Sigmoid colon (tissue), 6 donors: ENCODE measurements at regions not wholly inside any gene's neighbourhood (a gene's known extent, or its start where the extent isn't known, plus 50 kb on each side); places are given as distances from the start of the nearest gene placed in this dataset.

ENCODE experiments used
- DNase-seq: peaks from one replicate; pipeline ENCODE4 v3.0.0-alpha.2; 2019
- H3K27ac ChIP-seq, 4 donors: fragments of 200-600 bp; sonication (generic); one replicate each; pipeline ENCODE4 v1.5.1; 2016 to 2019; ENCODE audit warnings: mild to moderate bottlenecking in 1 of 4
- H3K27me3 ChIP-seq, 3 donors: fragments of 200-600 bp; sonication (generic); one replicate each; pipeline ENCODE4 v1.5.1; 2019; ENCODE audit warnings: mild to moderate bottlenecking in 1 of 3
- H3K36me3 ChIP-seq, 4 donors: fragments of 200-600 bp; sonication (generic); one replicate each; pipeline ENCODE4 v1.5.1; 2016 to 2019
- H3K4me1 ChIP-seq, 4 donors: fragments of 200-600 bp; sonication (generic); one replicate each; pipeline ENCODE4 v1.5.1; 2017 to 2019
- H3K4me3 ChIP-seq, 4 donors: fragments of 200-600 bp; sonication (generic); one replicate each; pipeline ENCODE4 v1.5.1; 2017 to 2019; ENCODE audit warnings: mild to moderate bottlenecking in 2 of 4, moderate library complexity in 1 of 4
- H3K9me3 ChIP-seq, 4 donors: fragments of 200-600 bp in 3 of 4; sonication (generic) in 3 of 4; one replicate each; pipeline versions ENCODE4 v1.5.1 to v1.6.1; 2013 to 2019
- EP300 ChIP-seq, 4 donors: sonication (generic); formaldehyde crosslinking; IDR thresholded peaks; one replicate each; pipeline ENCODE4 v1.6.1; 2017; ENCODE audit warnings: antibody characterized with exemption in 4 of 4
- POLR2A ChIP-seq, 2 donors: fragments of 450-650 bp; IDR thresholded peaks; one replicate each; pipeline ENCODE4 v1.6.1; 2016; ENCODE audit warnings: antibody characterized with exemption in 2 of 2, mild to moderate bottlenecking in 2 of 2, moderate library complexity in 2 of 2
- POLR2AphosphoS5 ChIP-seq, 4 donors: sonication (generic); formaldehyde crosslinking; IDR thresholded peaks; one replicate each; pipeline ENCODE4 v1.6.1; 2017; ENCODE audit warnings: antibody characterized with exemption in 4 of 4
- WGBS, 2 donors: extraction: QIAGEN DNeasy Blood & Tissue Kit; methylation state at CpG; one replicate each; pipeline ENCODE4 v1.1.7; 2013; 5-methylcytosine and 5-hydroxymethylcytosine counted together
- intact Hi-C: fragments of 100-400 bp; cut with DNase I; formaldehyde crosslinking; loops from one replicate; pipeline ENCODE4 v1.15.1; 2023
- TF ChIP-seq, protein P1 (sequence below), 4 experiments: fragments of 450-650 bp in 3 of 4; fragments of 200-600 bp in 1 of 4; IDR thresholded peaks; one replicate each; pipeline ENCODE4 v1.5.1; 2016 to 2019; ENCODE audit warnings: antibody characterized with exemption in 4 of 4, mild to moderate bottlenecking in 3 of 4, moderate library complexity in 2 of 4
- donor health status: healthy with polysubstance abuse.
- donor health status: healthy.

DNA sequence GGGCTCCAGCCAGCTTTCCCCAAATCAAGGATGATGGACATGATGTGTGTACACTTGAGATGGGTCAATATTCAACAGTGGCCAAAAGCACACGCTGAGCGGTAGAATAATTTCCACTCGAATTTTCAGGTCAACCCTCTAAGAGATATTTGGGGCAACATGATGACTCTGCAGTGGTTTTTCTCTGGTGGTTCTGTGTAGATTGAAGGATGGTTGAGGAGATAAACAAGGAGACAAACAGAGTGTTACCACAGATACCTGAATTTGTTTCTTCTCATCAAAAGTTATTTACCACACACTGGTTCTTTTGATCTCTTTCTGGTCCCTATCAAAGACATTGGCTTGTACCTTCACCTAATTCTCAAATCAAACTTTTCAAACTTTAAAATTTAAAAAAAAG lies 242.0 kb downstream of the ETS1 start:
- intact Hi-C loops, result no loop called here

DNA sequence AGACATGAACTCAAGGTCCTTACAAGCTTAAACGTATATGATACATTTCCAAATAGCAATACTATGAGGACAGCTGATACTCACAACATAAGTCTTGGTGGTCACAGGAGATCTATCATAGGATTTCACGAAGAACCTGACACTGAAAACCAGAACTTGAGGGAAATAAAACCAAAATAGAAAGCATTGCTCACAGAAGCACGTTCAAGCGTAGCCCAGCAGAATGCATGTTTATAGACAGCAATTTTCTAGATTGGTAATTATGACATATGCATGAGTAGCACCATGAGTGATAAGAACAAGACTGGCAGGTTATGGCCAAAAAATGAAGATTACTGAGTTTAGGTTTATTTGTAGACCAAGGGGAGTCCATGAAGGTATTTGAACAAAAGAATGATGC lies 243.5 kb downstream of the ETS1 start:
- Histone ChIP-seq H3K4me1 (peaks cover 0 to 6% (median 0%) of the 10 kb centered on the region in 4 donors), H3K9me3 (no peaks in the 10 kb centered on the region), H3K4me3 (no peak overlapping the region), H3K27ac (no peak overlapping the region), H3K27me3 (no peaks in the 10 kb centered on the region), H3K36me3 (no peaks in the 10 kb centered on the region)
- intact Hi-C loops, result no loop called here
- no peak for DNase-seq
- 75 to 85% methylated on average over 4 of the region's 4 CpGs for WGBS, 2 donors
- TF ChIP-seq, protein P1, sequence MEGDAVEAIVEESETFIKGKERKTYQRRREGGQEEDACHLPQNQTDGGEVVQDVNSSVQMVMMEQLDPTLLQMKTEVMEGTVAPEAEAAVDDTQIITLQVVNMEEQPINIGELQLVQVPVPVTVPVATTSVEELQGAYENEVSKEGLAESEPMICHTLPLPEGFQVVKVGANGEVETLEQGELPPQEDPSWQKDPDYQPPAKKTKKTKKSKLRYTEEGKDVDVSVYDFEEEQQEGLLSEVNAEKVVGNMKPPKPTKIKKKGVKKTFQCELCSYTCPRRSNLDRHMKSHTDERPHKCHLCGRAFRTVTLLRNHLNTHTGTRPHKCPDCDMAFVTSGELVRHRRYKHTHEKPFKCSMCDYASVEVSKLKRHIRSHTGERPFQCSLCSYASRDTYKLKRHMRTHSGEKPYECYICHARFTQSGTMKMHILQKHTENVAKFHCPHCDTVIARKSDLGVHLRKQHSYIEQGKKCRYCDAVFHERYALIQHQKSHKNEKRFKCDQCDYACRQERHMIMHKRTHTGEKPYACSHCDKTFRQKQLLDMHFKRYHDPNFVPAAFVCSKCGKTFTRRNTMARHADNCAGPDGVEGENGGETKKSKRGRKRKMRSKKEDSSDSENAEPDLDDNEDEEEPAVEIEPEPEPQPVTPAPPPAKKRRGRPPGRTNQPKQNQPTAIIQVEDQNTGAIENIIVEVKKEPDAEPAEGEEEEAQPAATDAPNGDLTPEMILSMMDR (IDR thresholded peaks at IDR 0.05), result no peak
- TF ChIP-seq POLR2AphosphoS5 (IDR thresholded peaks at IDR 0.05), result no peak
- no peak for TF ChIP-seq POLR2A (IDR thresholded peaks at IDR 0.05)
- TF ChIP-seq EP300 (IDR thresholded peaks at IDR 0.05), result no peak

More for the DNA sequence above, 242.0 kb downstream of the ETS1 start:
- no peak overlapping the region for H3K4me3 ChIP-seq
- H3K9me3 ChIP-seq, result no peaks in the 10 kb centered on the region
- 80 to 91% methylated on average over 3 of the region's 3 CpGs for WGBS, 2 donors
- no peak overlapping the region for H3K27ac ChIP-seq
- no peaks in the 10 kb centered on the region for H3K36me3 ChIP-seq
- H3K4me1 ChIP-seq, result peaks cover 0 to 6% (median 0%) of the 10 kb centered on the region in 4 donors
- TF ChIP-seq, protein P1 (IDR thresholded peaks at IDR 0.05), result no peak
- no peak for TF ChIP-seq POLR2AphosphoS5 (IDR thresholded peaks at IDR 0.05)
- no peak for TF ChIP-seq EP300 (IDR thresholded peaks at IDR 0.05)
- TF ChIP-seq POLR2A (IDR thresholded peaks at IDR 0.05), result no peak
- no peak for DNase-seq
- H3K27me3 ChIP-seq, result no peaks in the 10 kb centered on the region

DNA sequence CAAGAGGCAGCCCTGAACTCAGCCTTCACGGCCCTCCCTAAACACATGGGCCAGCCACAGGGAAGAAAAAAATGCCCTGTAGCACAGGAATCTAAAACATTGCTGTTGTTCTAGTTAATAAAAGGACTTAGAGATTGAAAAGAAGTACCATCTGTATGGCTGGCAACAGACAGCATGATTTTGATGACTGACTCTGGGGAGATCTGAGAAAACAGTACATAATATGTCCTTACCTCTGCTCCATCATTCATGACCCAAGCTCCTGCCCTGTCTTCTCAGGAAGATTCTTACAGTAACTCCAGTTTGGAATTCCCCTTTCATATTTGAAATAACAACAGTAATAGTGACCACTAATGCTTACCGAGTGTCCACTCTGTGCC lies 244.2 kb downstream of the ETS1 start:
- DNase-seq, result no peak
- no peaks in the 10 kb centered on the region for H3K36me3 ChIP-seq
- TF ChIP-seq, protein P1 (IDR thresholded peaks at IDR 0.05), result no peak
- TF ChIP-seq POLR2A (IDR thresholded peaks at IDR 0.05) (no peak), EP300 (IDR thresholded peaks at IDR 0.05) (no peak), POLR2AphosphoS5 (IDR thresholded peaks at IDR 0.05) (no peak)
- no peaks in the 10 kb centered on the region for H3K27me3 ChIP-seq
- no peak overlapping the region for H3K4me3 ChIP-seq
- peaks cover 0 to 6% (median 0%) of the 10 kb centered on the region in 4 donors for H3K4me1 ChIP-seq
- H3K9me3 ChIP-seq, result no peaks in the 10 kb centered on the region
- H3K27ac ChIP-seq, result peak overlapping the region in 3 of 4 donors; percentile 6 to 50 (median 35)
- intact Hi-C loops, result no loop called here
- 62 to 74% methylated on average over 2 of the region's 2 CpGs for WGBS, 2 donors

DNA sequence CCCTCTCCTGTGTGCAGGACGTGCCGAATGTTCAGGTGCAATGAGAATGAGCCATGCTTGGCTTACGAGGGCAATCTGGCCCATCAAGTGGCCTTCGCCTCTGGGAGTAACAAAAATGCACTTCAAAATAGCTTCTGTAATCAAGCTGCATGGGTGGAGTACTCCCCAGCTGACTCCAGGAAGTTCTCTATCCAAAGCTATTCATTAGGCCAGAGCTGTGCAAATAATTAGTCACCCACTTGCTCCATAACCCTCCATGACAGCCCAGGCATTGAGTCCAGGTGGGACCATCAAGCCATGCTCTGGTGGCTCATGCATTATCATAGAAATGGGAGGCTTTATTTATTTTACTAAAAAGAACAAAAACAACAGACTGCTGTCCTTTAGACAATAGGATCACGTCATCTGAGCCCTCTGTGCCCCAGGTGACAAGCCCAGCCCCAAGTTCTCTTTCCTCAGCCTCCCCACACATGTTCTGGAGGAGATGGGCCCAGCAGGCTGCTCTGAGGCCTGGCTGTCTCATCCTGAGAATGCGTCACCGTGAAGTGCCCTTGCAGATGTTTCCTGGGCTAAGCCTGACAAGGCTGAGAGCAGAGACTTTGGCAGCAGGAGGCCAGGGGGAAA lies 244.7 kb downstream of the ETS1 start:
- Histone ChIP-seq H3K27me3 (no peaks in the 10 kb centered on the region), H3K9me3 (no peaks in the 10 kb centered on the region), H3K4me1 (peaks cover 0 to 6% (median 0%) of the 10 kb centered on the region in 4 donors), H3K36me3 (no peaks in the 10 kb centered on the region), H3K4me3 (no peak overlapping the region), H3K27ac (peak overlapping the region in 3 of 4 donors; percentile 6 to 58 (median 35))
- WGBS, 2 donors, result 31 to 43% methylated on average over 7 of the region's 7 CpGs
- peak; percentile 72 for DNase-seq
- TF ChIP-seq POLR2AphosphoS5 (IDR thresholded peaks at IDR 0.05) (peak in 1 of 4 donors; percentile 29), POLR2A (IDR thresholded peaks at IDR 0.05) (no peak)
- TF ChIP-seq, protein P1 (IDR thresholded peaks at IDR 0.05), result no peak
- intact Hi-C loops, result no loop called here
